H1 (cell line): ENCODE measurements at regions not wholly inside any gene's neighbourhood (a gene's known extent, or its start where the extent isn't known, plus 50 kb on each side); places are given as distances from the start of the nearest gene placed in this dataset.

Experiments
- ATF2 ChIP-seq: IDR thresholded peaks from 2 replicates; pipeline ENCODE4 v1.6.1; 2012; ENCODE audit warnings: low read length, inconsistent platforms
- BCL11A ChIP-seq, 2 experiments: IDR thresholded peaks; one replicate each; pipeline ENCODE4 v1.6.1; 2011; ENCODE audit warnings: low read depth in 2 of 2, low read length in 2 of 2, mild to moderate bottlenecking in 2 of 2
- BRCA1 ChIP-seq: IDR thresholded peaks from 2 replicates; pipeline ENCODE4 v1.6.1; 2012; ENCODE audit warnings: low read depth, low read length, improper control_type of control experiment
- CTBP2 ChIP-seq: IDR thresholded peaks from 2 replicates; pipeline ENCODE4 v1.7.0; 2011; ENCODE audit warnings: borderline replicate concordance, mild to moderate bottlenecking, moderate library complexity, mixed read lengths, low read length; ENCODE audit not compliant: insufficient read depth, insufficient read length
- EP300 ChIP-seq, 2 experiments: IDR thresholded peaks; 1 replicate in 1 of 2; 2 replicates in 1 of 2; pipeline ENCODE4 v1.6.1; 2011 to 2012; ENCODE audit warnings: low read depth in 2 of 2, low read length in 2 of 2, mild to moderate bottlenecking in 2 of 2, borderline replicate concordance in 1 of 2, inconsistent platforms in 1 of 2, moderate library complexity in 1 of 2
- MAFK ChIP-seq: IDR thresholded peaks from 2 replicates; pipeline ENCODE4 v1.6.1; 2012; ENCODE audit warnings: low read depth, mild to moderate bottlenecking, improper control_type of control experiment, low read length
- MAX ChIP-seq: IDR thresholded peaks from 2 replicates; pipeline ENCODE4 v1.6.1; 2012; ENCODE audit warnings: inconsistent platforms
- POU5F1 ChIP-seq: IDR thresholded peaks from 2 replicates; pipeline ENCODE4 v1.6.1; 2011; ENCODE audit warnings: low read depth, mild to moderate bottlenecking, low read length, moderate library complexity
- SP1 ChIP-seq: IDR thresholded peaks from 2 replicates; pipeline ENCODE4 v1.6.1; 2011; ENCODE audit warnings: low read depth, low read length
- SRF ChIP-seq: IDR thresholded peaks from 2 replicates; pipeline ENCODE4 v1.6.1; 2011; ENCODE audit warnings: mild to moderate bottlenecking, low read depth, low read length, moderate library complexity
- SUZ12 ChIP-seq: fragments of 200-600 bp; sonication (generic); IDR thresholded peaks from 2 replicates; pipeline ENCODE4 v1.6.1; 2012; ENCODE audit warnings: mild to moderate bottlenecking, inconsistent platforms, low read length, moderate library complexity, mixed read lengths
- TBP ChIP-seq: IDR thresholded peaks from 2 replicates; pipeline ENCODE4 v1.6.1; 2011; ENCODE audit warnings: low read depth, low read length, improper control_type of control experiment

GRCh38 chr10:57142925-57143576 lies 782.0 kb upstream of the ZWINT start (continued):
- no peak for TF ChIP-seq ATF2
- no peak for TF ChIP-seq BRCA1
- TF ChIP-seq MAX = no peak
- no peak for TF ChIP-seq SUZ12
- peak in 1 of 2 experiments; percentile 74; a peak in 1 of 3 replicates for TF ChIP-seq EP300 (IDR thresholded peaks at IDR 0.05; ENCODE audit: borderline replicate concordance in 1 of 2, low read depth in 2 of 2, low read length in 2 of 2)
- TF ChIP-seq SRF = no peak; the same call in 1 of the 2 replicates
- peak; percentile 99 for TF ChIP-seq POU5F1
- no peak for TF ChIP-seq MAFK
- peak; percentile 84 for TF ChIP-seq SP1
- TF ChIP-seq BCL11A (IDR thresholded peaks at IDR 0.05; ENCODE audit: low read depth in 2 of 2, low read length in 2 of 2) = peak; percentile 82 to 88
- no peak for TF ChIP-seq CTBP2
- no peak for TF ChIP-seq TBP
- TF ChIP-seq, all 59 proteins: peak for 16
